GM21529 (cell line): ENCODE measurements at regions not wholly inside any gene's neighbourhood (a gene's known extent, or its start where the extent isn't known, plus 50 kb on each side); places are given as distances from the start of the nearest gene placed in this dataset.

Experiments used
- ATAC-seq: cut with Tn5 transposase; IDR thresholded peaks from one replicate; pipeline ENCODE4 v1.9.1; 2021; ENCODE audit not compliant: unreplicated experiment

GRCh38 chr10:10294184-10294880, 723.3 kb upstream of the CELF2 start:
- no peak for ATAC-seq

DNA sequence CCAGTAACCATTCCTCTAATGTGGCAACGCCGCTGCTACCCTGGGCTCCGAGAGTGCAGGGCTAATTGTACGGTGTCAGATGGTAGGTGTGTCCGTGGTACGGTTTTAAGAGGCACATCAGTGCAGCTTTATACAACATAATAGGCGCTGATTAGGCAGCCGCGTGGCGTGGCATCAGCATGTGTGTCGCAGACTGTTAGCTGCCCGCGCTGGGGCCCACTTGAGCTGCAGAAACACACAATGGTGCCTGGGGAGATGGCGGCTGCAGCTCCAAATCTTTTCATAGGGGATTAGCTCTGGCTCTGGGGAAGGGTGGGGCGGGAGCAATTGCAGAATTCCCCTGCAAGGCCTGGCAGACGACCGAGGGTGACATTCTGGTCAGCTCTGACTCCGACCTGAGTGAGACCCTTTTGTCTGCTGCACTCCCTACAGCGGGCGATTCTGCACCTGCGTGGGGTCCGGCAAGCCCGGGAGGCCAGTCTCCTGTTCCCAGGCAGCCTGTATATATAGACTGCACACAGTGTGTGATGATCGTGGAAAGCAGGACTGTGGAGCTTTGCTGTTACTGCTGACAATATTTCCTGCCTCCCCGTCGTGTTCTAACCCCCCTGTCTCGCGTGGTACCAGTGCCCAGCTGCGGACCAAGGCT, 722.7 kb upstream of the CELF2 start:
- ATAC-seq, result no peak

DNA sequence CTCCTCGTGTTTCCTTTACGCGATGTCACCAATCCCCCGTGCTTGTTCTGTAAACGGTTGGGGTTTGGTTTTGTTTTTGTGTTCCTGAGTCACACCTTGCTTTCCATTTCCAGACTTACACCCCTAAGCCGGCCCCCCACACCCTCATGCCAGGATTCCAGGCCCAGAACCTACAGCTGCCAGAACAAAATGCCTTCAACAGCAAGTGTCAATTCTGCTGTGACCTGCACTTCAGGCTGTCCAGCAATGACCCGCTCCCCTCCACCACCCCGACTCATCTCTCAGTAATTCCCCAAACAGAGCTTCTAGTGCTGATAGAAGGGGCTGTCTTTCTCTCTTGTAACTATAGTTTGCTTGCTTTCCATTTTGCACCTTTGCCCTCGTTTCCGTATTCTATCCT, 722.1 kb upstream of the CELF2 start:
- ATAC-seq, result no peak

- ATAC-seq, result no peak
These were observed 715.0 kb upstream of the CELF2 start for GRCh38 chr10:10302689-10303088.

DNA sequence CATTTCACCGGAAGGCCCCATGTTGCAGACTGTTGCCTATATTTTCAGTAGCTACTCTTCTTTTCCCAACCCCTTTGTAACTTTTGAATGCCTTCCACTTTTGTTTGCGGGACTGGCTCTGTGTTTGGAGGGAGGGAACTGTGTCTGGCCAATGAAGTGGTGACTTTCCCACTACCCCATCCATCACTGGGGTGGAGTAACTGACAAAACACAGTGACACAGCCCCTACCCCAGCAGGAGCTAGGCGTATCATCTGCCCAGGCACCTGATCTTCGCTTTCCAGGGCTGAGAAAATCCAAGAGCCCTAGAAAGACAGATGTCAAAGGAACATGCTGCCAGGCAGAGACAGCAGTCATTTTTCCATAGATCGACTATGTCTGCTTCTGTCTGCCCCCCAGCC, 710.6 kb upstream of the CELF2 start:
- ATAC-seq, result no peak

DNA sequence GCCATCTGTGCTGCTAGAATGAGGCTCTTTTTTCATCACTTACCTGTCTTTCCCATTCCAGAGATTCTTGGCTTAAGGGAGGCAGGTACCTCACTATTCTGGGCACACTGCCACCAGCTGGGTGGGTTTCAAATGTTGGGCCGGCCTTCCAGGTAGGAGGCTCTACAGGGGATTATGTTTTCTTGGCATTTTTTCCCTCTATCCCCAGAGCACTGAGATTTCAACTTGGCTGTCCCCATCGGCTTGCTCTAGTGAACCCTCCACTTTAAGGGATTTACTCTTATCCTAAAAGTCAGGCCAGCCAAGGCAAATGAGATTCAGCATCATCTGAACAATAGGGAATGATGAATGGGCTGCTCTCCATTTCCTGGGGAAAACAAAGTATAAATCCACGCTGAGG, 710.1 kb upstream of the CELF2 start:
- ATAC-seq, result no peak

DNA sequence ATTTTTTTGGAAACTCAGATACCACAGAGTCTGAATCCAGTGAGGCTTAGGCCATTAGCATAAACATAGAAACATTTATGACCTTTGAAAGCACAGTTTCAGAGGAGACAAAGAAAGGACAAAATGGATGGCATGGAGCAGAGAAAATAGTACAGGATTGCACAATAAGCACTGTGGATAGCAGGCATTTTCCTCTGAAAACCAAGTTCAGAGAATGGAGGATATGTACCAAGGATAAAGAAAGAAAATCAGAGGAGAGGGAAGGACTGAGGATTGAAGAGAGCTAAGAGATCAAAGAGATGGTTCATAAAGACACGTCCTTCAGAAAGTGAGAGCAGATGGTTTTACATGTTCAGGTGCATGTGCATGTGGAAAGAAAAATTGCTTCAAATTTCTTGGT, 707.2 kb upstream of the CELF2 start:
- no peak for ATAC-seq

DNA sequence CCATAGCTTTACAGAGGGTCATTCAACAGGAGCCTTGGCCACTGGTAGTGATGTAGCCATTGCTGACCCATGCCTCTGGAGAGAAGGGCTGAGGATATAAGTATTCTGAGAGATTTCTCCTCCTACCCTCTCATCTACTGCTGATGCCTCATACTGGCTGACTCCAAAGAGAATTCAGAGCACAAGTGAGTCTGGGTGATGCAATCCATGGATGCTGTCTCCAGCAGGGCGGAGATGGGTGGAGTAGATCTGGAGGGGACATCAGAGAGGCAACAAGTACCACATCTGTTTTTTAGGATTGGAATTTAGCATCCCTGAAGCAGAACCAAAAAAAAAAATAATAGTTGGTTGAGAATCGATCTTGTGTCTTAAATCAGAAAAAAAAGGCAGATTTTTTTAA, 705.7 kb upstream of the CELF2 start:
- ATAC-seq, result no peak

DNA sequence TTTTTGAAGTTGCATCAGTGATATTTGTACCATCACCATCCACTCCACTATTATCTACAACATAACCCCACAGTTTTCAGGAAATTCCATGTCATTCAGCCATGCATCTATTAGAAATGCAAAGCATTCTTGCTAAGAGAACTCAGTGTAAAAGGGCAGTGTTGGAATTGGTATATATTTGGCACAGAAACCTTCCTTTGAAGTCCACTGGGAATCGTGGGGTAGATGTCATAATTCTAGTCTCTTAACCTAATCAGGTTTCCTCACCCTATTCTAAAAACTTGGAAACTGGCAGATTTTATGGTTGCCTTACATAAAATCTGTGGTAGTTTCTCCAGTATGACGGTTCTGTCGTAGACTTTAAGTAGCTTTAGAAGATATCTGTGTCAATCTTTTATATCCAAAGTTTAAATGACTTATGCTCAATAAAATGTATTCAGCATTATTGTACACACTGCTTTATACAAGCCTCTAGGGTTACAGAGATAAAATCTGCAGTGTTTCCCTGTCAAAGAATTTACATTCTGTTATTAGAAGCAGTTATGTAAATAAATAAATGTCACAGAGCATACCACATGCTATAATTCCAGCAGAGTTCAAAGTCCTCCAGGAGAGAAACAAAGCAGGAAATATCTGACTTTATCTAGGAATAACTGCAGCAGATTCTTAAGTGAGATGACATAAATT, 704.4 kb upstream of the CELF2 start:
- no peak for ATAC-seq

GRCh38 chr10:10314626-10315025, 703.0 kb upstream of the CELF2 start:
- ATAC-seq, result no peak

DNA sequence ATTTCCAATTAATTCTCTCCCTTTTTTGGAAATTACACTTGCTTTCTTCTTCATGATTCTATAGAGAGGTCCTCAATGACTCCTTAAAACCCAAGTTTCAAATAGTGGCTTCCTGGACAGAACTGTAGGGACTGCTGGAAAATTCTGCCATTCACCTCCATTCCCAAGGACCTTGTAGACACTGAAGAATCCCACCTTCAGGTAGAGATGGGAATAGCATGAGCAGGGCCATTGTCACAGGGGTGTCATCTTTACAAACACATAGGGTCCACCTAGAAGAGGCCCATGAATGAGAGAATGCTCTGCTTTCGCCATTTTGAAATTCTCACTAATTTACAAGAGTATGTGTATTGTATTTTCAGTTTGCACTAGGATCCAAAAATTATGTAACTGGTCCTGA, 701.7 kb upstream of the CELF2 start:
- ATAC-seq, result no peak

DNA sequence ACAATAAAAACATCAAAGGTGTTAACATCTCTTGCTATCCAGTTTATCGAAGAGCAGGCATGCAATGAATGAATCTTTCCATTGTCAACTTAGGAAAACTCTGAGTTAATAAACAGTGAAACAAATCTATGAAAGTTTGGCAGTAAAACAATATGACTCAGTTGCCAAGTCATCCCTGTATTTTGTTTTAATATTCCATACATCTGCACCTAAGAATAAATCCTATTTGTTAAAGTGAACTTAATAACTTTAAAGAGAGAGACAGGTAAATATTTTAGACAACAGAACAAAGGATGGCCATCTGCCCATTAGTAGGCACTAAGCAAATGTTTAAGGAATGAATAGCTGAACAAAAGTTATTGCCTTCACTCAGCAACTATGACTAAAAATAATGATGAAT, 700.5 kb upstream of the CELF2 start:
- no peak for ATAC-seq

DNA sequence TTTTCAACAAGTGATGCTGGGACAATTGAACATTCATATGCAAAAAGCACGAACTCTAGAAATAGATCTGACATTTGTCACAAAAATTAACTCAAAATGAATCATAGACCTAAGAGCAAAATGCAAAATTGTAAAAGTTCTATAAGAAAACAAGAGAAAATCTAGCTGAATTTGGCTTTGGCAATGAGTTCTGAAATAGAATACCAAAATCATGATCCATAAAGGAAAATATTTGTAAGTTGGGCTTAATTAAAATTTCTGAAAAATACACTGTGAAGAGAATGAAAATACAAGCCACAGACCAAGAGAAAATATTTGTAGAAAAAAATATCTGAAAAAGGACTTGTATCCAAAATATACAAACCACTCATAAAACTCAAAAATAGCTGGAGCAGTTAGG, 698.8 kb upstream of the CELF2 start:
- ATAC-seq, result no peak

DNA sequence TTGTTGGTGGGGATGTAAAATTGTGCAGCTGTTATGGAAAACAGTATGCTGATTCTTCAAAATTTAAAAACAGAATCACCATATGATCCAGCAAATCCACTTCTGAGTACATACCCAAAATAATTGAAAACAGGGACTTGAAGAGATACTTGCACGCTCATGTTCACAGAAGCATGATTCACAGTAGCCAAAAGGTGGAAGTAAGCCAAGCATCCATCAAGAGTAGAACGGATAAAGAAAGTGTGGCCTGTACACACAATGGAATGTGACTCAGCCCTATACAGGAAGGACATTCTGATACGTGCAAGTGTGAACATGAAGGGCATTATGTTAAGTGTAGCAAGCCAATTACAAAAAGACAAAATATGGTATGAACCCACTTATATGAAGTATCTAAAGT, 696.7 kb upstream of the CELF2 start:
- ATAC-seq, result no peak

DNA sequence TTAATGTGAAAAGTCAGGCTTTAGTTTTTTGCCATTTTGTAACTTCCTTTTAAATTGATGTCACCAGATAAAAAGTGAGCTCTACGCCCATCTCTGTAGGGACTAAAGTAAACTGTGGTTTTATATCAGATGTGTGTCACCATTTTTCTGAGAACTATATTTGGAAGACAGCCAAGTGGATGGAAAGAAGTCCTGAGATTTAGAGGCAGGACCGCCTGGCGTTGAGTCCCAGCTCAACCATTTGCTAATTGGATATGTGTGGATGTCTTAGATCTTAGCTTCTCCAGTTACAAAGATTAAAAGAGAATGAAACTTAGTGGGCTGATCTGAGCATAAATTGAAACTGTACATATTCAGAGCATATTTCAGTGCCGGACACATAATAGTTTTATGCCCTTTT, 691.6 kb upstream of the CELF2 start:
- ATAC-seq, result no peak

DNA sequence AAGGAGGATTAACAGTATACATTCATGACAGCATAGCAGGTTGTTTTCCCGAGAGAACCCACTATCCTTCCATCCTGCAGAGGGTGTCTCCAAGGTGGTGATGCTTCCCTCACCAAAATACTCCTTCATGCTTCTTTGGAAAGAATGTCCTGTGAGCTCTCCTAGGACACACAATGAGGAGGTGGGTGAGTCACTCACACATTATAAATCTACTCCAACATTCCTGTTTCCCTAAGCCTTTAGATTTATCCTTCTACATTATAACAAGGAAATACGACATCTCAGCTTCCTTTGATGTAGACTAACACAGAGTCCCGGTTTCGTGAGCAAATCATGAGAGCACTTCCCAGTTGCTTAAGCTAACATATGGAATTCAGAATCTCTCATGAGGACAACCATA, 689.7 kb upstream of the CELF2 start:
- no peak for ATAC-seq

DNA sequence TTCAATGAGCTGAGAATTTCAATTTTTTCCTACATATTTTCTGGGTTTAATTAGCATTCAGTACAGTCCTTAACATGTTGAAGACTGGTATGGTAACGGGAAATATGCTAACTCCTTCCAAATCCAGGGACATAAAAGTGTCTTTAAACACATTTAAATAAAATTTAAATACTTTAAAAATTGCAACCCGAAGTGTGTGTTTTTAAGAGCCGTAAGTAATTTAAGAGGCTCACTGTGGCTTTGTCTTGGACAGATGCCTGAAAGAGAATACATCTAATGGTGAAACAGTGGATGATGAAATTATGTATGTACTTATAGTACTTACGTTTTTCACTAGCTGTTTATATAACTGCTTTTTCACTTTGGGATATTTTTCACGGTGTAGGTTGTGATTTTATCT, 687.3 kb upstream of the CELF2 start:
- no peak for ATAC-seq

DNA sequence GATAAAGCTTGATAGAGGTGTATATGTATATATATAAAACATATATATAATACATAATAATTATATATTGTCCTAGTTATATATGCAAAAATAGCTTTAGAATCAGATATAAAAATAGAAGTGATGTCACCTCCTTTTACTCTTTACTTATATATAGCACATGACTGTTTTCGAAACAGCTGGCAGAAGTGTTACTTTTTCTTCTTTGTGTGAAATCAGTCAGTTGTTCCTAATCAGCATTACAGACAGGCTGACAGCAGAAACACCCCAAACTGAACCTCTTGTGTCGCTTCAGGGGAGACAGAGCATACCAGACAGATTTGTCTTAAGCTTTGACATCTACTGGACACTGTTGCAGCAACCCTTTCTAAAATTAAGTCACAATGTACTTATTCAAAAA, 684.9 kb upstream of the CELF2 start:
- ATAC-seq, result no peak

DNA sequence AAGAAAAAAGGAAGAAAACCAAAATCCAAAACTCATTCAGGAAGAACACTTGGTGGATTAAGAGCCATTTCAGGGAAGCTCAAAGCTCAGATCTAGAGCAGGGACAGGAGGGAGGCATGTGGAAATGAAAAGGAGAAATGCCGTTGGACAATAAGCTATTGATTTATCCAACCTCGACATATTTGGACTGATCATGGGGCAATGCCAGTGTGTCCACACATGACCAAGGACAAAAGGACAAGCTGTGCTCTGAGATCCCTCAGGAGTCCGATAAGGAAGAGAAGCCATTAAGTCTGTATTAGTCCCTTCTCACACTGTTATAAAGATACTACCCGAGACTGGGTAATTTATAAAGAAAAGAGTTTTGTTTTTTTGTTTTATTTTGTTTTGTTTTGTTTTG, 684.0 kb upstream of the CELF2 start:
- ATAC-seq, result no peak

DNA sequence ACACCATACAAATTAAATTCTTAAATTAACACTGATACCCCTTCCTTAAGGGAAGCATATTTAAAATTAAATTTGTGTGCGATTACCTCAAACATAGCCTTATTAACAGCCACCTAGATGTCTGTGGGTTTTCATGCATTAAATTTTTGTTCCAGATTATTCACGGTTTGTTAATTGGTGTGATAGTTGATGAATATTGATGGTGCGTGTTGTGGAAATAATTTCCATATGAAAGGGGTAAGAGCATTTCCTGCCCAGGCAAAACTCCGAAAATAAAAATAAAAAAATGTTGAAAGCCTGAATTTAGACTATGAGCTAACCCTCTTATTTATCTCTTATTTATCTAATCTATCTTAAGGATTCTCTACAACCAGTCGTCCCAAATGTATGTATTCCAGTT, 679.3 kb upstream of the CELF2 start:
- ATAC-seq, result no peak

DNA sequence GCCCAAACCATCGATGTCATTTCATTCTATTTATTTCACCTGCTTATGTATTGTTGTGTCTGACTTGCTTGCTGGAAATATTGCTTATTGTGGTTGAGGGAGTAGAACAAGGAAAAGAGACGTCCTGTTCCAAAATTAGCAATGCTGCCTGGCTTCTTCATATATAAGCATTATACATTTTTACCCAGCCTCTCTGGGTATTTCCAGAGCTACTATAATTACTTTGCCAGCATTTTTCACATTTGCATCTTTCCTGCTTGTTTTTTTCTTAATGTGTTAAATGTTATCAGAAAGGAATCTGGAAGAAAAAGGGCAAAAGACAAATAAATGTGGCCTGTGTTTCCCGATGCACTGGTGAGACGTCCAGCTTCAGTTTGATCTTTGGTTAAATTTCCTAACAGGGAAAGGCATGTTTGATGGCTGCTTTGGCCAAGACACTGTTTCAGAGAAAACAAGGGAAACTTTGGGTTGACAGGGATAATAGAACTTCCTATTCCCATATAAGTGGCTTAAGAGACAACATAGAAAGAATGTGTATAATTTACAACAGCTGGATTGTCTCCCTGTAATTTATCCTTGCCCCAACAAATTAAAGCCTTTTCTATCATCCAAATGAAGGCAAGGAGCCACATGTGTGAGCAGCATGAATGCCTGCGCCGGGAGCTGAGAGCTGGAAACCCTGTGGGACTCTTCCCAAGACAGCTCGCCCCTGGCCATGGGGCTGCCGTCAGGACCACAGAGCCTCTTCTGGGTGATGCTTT, 671.1 kb upstream of the CELF2 start:
- no peak for ATAC-seq

DNA sequence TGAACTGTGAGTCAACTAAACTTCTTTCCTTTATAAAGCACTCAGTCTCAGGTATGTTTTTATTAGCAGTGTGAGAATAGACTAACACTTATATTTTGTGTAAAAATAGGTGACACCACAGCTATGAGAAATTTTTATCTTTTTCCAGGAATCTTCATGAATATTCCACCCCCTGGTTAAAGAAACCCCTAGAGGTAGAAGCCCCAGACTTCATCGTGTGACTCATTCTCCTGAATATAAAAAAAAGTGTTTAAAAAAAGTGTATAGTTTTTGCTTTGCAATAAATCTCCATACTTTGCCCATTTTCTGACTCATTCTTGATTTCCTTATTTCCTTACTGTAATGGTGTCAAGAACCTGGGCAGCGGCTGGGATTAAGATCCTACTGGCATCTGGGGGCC, 667.6 kb upstream of the CELF2 start:
- ATAC-seq, result no peak
